ENCODE measurements at regions not wholly inside any gene's neighbourhood (a gene's known extent, or its start where the extent isn't known, plus 50 kb on each side); places are given as distances from the start of the nearest gene placed in this dataset.

DNA sequence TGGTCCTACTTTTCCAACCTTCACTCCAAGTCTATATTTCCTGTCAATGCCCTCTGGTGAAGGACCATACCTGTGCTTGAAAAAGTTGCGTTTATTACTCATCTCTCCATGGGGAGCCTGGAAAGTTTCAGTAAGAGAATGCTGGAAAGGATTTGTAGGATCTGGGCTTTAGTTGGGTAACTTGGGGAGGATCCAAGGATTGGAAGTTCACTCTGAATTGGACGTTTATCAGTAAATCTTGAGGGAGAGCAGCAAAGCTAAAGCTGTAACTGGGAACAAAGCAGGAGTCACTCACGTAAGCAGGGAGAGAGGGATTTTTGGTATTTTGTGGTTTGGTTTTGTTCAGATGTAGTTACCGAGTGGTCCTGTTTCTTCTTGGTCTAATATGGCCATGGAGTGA lies 51.4 kb upstream of the NPVF start:
- no peak for DNase-seq

DNA sequence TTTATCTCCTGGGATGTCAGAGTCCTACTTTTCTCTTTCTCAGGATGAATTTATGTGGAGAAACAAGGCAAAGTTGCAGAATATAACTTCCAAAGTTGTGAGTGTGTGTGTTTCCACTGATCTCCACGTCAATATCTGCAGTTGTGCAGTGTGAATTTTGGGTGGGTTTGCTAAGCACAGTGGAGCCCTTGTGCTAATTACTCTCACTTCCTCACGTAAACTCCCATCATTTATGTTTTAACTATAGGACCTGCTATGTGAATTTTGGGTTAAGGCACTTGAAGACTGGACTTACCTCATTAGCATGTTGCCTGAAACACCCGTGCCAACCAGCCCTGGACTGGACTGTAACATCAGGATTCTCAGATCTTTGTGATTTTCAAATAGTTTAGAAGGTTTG lies 51.9 kb upstream of the NPVF start:
- no peak for DNase-seq

- DNase-seq: no peak
Measured at GRCh38 chr7:25282194-25282593, 53.9 kb upstream of the NPVF start.

- no peak for DNase-seq
Measured at GRCh38 chr7:25286756-25287155, 58.5 kb upstream of the NPVF start.

DNA sequence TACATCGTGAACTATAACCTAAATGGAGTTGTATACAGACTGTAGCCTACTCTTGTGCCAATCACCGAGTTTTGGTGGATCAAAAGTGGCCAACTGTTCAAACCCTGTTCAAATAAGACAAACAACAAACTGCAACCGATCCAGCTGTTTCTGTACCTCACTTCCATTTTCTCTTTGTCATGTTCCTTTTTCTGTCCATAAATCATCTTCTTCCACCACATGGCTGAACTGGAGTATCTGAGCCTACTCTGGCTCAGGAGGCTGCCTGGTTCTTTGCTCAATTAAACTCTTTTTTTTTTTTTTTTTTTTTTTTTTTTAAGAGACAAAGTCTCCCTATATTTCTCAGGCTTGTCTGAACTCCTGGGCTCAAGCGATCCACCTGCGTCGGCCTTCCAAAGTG lies 59.0 kb upstream of the NPVF start:
- no peak for DNase-seq

DNA sequence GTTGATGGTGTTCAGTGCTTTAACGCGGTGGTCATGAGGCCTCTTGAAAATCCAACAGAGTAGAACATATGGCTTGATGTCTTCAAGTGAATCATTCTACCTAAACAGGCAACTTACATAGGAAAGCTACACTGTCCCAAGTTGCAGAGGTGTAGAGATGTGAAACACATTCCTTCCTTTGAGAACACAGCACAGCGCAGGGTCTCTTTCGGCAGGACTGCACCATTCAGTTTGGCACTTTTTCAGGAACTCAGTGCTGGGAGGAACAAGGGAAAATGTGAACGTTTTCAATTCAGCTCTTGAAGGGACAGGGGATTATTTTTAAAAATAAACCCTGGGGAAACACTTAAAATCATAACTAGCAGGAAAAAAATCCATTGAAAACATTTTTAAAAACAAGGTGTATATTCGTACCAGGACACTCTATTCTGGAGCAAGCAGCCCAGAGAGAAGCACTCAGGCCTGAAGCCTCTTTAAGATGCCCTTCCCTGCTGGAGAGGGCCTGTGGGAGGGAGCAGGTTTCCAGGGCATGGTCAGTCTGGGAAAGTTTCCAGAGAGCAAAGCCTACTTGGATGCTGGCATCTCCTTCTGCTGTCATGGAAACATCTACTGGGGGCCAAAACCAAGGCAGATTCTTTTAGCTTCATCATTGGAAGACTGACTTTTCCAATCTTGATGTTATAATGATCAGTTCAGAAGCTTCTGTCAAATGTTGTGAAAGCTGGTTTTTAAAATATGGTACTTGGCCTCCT lies 60.4 kb upstream of the NPVF start:
- DNase-seq: no peak

DNA sequence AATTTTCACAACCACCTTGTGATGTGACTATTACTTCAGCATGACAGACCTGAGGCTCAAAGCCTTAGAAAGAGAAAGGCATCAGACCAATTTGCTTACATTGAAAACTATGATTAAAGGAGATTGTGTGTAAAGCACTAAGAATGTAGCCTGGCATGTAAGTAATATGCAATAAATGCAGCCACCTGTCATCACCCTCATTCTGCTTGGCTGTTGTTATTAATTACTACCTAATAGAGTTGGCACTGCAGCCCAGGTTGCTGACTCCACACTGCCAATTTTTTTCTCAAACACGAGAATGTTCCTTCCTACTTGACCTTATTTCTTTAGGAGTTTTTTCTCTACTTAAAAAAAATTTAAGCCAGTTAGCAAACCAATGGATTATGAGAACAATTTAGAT lies 61.2 kb upstream of the NPVF start:
- no peak for DNase-seq

- no peak for DNase-seq
Measured at GRCh38 chr7:25294624-25295023, 66.3 kb upstream of the NPVF start.

- DNase-seq: no peak
Measured at GRCh38 chr7:25295387-25295786, 67.1 kb upstream of the NPVF start.

GRCh38 chr7:25296086-25296485 lies 67.8 kb upstream of the NPVF start:
- DNase-seq: no peak

GRCh38 chr7:25297278-25297677 lies 69.0 kb upstream of the NPVF start:
- DNase-seq: no peak

DNA sequence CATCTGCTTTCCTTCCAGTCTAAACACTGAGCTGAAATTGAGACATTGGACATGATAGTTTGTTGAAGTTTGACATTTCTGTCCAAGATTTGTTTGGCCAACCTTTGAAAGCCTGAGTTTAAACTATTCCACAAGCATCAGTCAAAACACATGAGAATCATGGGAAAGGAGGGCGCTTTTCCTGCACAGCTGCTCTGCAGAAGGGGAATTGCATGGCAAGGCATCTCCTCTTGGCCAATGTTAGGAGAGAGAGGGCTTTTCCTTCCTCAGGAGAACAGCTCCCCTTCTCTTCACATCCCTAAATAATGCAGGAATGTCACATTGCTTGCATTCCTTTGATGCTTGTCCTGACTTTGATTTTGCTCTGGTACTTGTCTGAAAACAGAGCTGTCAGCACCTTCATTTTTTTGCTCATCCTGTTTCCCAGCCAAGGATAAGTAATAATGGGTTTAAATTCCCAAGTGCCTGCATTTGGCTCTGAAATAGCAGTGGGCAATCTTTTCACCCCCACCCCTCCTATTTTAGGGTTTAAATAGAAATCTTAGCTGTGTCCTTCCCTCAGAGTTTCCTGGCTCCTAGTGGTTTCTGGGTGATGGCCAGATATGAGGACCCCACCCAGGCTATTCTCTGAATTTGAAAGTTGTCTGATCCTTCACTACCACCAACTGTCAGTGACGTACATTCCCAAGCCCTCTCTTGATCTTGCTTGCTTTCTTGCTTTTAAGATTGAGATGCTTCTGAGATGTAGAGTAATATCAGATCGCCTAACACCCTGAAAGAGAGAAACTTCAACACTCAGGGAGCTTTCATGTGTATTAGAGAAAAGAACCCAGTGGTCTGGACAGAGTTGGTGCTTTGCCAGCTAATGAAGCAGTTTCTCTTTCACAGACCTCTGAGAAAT lies 75.2 kb upstream of the NPVF start:
- DNase-seq: no peak

- no peak for DNase-seq
Measured at GRCh38 chr7:25304691-25305090, 76.4 kb upstream of the NPVF start.

- no peak for DNase-seq
Measured at GRCh38 chr7:25305831-25306230, 77.5 kb upstream of the NPVF start.

DNA sequence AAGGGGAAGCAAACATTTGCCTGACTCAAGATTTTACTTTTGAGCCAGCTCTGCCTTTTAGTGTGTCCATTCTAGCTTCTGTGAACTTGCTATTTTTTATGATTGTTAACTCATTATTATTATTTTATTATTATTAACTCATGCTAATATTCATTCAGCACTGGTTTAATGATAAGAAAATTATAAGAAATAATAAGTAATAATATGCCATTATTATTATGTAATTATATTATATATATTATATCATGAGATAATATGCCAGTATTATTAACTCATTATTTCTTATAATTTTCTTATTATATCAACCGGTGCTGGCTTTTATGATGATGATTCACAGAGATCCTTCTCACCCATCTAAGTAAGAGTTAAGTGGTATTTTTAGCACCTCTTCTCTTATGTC lies 79.3 kb upstream of the NPVF start:
- DNase-seq: no peak

DNA sequence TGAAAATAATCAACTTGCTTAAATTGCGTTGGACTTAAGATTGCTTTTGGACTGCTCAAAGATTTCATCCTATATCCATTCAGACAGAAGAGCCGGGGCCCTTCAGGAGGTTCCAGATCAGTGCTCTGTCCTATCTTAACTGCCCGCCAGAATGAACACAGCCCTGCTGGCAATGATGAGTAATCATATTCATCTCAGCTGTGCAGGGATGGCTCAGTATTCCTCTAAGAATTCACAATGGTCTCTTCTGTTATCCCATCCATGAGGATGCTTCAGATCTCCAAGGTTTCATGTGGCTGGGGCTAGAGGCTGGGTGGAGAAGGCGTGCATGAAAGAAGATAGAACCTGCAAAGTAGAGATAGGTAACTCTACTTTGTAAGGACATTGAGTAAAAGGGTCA lies 80.0 kb upstream of the NPVF start:
- no peak for DNase-seq

GRCh38 chr7:25308906-25309705 lies 80.8 kb upstream of the NPVF start:
- no peak for DNase-seq

DNA sequence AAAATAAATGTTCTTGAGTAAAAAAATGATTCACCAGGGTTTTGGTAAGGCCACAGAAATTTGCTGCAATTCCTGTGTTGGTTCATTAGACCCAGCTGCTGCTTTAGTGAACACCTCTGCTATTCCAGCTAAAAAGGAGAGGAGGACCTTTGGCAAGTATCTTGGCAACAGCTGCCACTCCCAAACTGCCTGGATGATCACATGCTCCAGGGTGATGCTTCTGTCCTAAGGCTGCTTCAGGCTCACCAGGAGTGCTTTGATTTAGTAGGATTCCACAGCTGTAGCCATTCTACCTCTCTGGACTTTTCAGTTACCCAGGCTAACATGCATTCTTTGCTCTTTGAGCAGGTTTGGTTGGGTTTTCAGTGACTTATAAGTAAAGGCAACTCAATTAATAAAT lies 82.6 kb upstream of the NPVF start:
- DNase-seq: no peak

- no peak for DNase-seq
Measured at GRCh38 chr7:25311346-25311745, 83.1 kb upstream of the NPVF start.

DNA sequence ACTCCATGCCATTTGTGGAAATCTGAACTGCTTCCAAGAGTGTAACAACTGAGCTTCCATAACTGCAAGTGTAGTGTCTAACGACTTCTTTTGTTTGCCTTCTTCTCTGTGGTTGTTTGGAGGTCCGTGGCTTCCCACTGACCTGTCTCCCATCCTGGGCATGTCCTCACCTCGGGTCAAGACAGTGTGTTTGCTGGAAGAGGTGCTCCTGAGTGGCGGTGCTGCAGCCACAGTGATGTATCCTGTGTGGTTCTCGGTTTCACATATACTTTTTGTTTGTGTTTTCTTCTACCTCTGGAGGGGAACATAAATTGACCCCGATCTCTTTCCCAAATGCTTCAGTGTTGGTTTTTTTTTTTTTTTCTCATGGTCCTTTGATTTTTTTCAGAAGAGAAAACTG lies 84.7 kb upstream of the NPVF start:
- DNase-seq: no peak

GRCh38 chr7:25313526-25313925 lies 85.2 kb upstream of the NPVF start:
- no peak for DNase-seq

- no peak for DNase-seq
Measured at GRCh38 chr7:25314094-25314730, 85.9 kb upstream of the NPVF start.

GRCh38 chr7:25314731-25315267 lies 86.5 kb upstream of the NPVF start:
- no peak for DNase-seq
